GM18870 (cell line): ENCODE measurements at regions not wholly inside any gene's neighbourhood (a gene's known extent, or its start where the extent isn't known, plus 50 kb on each side); places are given as distances from the start of the nearest gene placed in this dataset.
"Not testable (repeated sequence)": the region's sequence is repeated elsewhere in the genome, so short reads cannot be mapped to it uniquely, and the experiment has no call there.

Experiments used
- ATAC-seq: cut with Tn5 transposase; IDR thresholded peaks from one replicate; pipeline ENCODE4 v1.9.1; 2021; ENCODE audit warnings: moderate library complexity; ENCODE audit not compliant: unreplicated experiment

DNA sequence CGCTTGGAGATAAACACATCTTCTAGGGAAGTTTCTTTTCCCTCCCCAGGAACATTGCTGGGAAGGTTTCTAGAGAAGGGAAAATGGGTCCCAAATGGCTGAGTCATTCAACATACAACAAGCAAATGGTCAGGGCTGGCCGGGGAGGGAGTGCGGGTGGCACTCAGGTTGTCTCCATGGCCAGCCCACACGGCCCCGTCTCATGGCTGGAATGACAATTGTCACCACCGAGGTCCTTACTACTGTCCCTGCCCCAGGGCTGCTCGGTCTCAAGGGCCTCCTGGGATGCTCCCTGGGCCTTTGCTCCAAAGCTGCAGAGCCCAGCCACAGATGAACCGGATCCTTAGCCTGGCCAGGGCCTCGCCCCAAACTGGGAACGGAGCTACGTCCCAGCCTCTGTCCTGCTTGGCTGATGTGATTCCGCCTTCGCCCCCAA, 121.9 kb downstream of the FGF18 start:
- no peak for ATAC-seq

DNA sequence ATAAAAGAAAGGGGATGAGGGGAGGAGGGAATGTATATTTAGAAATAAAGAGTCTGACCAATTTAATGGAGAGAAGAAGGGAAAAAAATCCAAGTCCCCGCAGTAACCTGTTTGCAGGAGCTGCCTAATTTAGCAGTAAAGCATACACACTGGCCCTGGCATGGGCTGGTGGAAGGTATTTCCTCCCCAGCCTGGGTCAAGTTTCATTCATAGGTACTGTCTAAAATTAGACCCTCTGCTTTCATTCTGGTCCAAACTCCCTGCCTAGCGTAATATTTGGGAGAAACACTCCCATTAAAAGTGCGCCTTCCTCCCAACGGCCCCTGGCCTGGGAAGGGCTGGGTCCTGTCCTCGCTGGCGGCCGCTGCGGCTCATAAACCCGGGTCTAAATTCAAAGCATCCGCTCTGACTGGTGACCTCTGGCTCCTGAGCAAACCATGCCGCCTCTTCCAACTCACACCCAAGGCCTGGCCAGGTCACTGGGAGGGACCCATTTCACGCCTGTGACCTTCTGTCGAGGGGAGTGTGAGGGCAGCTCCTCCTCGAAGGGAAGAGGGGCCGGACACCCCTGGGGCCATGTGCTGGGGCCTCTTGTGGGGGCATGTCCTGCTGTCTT, 123.2 kb downstream of the FGF18 start:
- ATAC-seq: no peak

DNA sequence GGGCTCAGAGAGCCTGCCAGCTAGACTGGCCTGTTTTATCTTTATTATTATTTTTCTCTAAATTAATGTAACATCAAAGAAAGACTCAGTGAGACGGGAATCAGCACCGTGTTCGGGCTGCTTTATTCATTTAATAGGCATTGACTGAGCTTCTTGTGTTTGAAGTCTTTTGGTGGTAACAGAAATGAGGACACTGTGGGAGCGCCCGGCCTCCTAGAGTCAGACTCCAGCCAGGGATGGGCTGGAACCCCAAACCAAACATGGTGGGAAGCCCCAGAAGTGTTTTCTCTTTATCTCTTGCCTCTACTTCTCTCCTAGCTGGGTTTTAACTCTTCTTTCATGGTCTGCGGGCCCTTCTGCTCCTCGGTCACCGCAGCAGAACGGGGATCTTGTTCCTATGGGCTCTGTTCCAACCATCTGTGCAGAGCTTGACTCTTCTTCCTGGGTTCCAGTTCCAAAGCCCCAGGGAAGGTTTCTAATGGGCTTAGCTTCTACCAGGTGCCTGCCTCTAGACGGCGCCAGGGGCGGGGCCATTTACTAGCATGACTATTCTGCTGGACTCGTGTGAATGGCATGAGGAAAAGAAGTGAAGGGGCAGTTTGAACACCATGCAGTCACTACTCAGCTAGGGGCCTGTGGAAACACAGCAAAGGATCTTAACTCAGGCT, 123.8 kb downstream of the FGF18 start:
- no peak for ATAC-seq

DNA sequence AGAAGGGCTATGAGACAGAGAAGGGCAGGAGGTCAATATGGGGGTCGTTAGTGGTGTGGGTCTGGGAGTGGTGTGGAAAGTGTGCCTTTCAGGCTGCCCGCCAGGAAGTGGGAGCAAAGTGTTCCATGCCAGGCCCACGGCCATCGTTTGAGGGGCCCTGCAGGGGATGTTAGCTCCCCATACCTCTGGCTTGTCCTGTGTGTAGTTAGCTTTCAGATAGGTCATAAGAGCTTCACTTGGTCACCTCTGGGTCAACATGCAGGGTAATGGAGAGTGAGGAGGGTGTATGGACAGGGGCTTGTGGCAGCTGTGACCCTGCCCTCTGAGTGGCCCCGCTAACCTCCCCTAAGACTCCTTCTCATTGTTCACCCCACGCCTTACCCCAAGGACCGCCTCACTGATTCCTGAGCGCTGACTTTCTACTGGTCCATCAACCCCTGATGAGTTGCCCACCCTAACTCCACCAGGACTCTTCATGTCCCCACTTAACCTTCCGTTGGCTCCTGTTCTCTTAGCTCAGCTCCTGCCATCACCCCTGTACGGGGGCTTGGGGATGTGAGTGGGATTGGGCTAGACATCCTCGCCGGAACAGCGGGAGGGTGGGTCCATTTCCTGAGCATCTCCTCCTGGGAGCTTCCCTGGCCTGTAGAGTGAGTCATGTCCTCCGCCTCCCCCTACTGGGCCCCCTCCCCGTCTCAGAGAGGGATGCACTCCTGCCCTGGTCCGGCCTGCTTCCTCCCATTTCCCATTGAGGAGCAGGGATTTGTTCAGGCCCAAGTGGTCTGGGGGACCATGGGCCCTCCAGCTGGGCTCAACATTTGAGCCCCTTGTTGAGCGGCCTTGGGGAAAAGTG, 125.7 kb downstream of the FGF18 start:
- ATAC-seq: no peak

DNA sequence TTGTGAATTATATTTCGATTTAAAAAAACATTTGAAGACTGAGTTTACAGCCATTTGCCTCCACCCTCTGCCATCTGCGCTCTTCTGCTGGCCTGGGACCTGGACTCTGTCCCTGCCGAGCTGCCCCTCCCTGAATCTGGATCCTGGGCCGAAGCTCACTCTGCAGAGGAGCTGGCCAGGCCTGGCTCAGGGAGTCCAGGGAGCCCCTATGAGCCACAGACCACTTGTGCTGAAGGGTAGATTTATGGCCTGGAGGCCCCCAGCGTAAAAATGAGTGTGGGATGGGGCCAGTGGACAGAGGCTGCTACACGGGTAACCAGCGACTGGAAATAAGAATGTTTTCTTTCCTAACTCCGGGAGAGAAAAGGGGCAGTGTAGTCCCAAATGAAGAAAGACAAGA, 129.8 kb downstream of the FGF18 start:
- no peak for ATAC-seq

DNA sequence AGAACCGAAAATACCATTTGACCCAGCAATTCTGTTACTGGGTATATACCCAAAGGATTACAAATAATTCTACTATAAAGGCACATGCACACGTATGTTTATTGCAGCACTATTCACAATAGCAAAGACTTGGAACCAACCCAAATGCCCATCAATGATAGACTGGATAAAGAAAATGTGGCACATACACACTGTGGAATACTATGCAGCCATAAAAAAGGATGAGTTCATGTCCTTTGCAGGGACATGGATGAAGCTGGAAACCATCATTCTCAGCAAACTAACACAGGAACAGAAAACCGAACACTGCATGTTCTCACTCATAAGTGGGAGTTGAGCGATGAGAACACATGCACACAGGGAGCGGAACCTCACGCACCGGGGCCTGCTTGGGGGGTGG, 134.4 kb downstream of the FGF18 start:
- ATAC-seq: not testable (repeated sequence)

DNA sequence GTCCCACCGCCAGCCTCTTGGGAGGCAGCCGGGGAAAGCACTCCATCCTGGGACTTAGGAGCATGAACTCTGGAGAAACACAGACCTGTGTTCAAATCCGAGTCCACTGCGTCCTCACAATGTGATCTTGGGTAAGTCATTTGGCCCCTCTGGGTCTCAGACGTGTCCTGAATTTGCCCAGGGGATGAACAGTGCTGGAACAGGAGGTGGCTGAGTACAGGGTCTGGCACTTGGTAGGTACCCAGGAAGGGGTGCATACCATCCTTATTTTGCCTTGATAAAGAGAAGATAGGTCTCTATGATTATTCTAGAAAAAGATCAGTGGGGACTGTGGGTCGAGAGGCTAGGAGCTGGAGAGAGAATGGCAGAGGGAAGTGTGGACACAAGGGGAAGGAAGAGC, 135.7 kb downstream of the FGF18 start:
- ATAC-seq: no peak

DNA sequence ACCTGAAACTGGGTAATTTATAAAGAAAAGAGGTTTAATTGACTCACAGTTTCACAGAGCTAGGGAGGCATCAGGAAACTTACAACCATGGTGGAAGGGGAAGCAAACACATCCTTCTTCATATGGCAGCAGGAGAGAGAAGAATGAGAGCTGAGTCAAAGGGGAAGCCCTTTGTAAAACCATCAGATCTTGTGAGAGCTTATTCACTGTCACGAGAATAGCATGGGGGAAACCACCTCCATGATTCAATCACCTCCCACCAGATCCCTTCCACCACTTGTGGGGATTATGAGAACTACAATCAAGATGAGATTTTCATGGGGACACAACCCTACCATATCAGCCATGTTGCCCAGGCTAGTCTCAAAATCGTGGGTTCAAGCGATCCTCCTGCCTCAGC, 143.4 kb downstream of the FGF18 start:
- no peak for ATAC-seq

DNA sequence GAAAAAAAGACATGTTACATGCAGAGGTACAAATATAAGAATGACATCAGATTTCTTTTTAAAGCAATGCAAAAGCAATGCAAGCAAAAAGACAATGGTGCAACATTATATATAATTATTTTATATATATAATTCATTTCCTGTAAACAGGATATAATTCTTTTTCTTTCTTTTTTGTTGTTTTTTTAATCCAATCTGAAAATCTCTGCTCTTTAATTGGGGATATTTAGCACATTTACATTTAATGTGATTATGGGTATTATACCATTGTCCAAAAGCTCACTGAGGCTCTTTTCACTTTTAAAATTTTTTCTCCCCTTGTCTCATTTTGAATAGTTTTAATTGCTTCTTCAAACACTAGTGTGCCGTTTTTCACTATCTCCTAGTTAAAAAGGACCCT, 148.9 kb downstream of the FGF18 start:
- ATAC-seq: no peak

DNA sequence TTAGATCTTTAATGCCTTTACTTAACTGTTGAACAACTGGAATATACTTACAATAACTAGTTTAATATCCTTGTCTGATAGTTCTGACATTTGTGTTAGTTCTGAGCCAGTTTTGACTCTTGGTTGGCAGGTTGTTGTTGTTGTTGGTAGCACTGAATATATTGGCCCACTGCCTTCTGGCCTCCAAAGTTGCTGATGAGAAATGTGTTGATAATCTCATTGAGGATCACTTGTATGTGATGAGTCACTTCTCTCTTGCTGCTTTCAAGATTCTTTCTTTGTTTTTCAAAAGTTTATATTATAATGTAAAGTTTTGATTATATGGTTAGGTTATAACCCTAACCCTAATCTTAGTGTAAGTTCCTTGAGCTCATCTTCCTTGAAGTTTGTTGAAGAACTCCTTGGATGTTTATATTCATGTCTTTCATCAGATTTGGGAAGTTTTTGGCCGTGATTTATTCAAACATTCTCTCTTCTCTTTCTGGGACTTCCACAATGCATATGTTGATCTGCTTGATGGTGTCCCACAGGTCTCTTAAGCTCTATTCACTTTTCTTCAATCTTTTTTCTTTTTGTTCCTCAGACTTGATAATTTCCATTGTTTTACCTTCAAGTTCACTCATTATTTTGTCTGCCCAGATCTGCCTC, 149.7 kb downstream of the FGF18 start:
- no peak for ATAC-seq

DNA sequence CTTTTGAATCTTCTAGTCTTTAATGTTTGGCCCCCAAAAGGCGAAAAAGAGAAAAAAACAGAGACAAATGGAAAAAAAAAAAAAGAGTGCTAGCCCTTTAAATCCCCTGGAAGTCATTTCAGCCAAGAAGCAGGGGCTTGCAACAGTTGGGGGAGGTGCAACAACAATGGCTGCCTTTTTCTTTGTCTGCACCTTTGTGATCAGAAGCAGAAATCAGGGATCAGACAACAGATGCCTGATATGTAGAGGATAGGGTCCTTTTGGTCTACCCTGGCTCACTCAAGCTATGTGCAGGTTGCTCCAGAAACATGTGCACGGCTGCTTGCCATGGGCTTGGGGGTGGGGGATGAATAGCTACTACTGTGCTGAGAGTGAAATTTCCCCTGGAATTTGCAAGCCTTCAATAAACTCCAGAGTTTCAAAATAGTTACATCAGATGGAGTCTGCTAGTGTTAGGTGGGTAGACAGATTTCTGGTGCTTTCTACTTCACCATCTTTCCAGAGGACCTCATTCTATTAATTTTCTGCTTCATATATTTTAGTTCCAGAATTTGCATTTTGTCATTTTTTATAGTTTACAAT, 150.9 kb downstream of the FGF18 start:
- no peak for ATAC-seq

DNA sequence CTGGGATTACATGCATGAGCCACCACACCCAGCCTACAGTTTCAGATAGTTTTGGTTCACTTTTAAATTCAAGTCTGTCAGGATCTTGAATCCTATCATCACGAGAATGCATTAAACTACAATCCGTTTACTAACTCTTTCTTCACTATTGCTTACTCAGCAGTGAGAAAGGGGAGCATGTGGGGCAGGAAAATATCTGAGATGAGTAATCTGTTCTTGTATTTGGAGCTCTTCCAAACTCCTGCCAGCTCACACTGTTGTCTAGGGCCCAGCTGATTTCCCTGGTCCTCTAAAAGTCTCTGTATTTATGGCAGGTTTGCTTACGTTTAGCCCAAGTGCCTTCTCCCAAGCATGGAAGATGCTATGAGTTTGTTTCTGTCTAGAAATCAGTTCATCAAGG, 152.2 kb downstream of the FGF18 start:
- ATAC-seq: no peak

DNA sequence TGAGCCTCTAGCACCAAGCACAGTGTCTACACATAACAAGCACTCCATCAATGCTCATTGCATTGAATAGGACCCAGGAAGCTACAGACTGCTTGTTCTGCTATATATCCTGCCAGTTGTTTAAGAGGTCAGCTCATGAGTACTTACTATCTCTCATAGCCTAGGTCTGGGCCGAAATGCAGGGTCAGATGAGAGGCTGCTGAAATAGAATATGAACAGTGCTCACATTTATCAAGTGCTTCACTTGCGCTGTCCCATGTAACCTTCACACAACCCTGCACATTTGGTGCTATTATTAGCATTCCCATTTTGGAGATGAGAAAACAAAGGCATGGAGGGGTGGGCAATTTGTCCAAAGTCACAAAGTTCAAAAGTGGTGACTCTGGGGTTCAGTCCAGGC, 153.6 kb downstream of the FGF18 start:
- no peak for ATAC-seq

DNA sequence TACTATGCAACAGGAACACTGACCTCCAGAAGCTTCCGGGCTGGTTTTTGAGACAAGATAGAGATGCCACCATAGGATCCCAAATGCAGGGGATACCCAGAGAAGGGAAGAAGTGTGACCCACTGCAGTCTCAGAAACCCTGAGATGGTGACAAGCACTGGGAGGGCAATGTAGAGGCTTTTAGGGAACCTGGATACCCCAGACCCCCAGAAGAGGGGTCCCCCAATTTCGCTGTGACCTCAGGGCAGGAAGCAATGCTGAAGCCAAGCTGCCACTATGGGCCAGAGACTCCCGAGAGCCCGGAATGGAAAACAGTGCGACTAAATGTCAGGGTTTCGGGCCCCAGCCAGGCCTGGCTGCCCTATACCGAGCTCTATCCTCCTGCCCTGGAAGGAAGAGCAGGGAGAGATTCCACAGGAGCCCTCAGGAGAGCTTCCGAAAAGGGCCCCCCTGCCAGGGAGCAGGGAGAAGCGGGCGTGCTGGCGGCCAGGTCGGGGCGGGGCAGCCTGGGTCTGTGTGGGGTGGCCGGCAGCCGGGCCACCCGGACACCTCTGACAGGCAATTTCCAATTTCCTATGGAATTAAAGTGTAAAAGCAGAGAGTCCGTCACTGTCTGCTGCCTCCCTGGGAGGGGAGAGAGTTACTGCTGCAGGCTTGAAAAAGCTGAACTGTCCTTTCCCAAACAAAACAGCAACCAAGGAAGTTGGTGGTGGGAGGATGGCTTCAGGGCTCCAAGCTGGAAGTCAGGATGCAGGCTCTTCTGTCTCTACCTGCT, 154.2 kb downstream of the FGF18 start:
- no peak for ATAC-seq

DNA sequence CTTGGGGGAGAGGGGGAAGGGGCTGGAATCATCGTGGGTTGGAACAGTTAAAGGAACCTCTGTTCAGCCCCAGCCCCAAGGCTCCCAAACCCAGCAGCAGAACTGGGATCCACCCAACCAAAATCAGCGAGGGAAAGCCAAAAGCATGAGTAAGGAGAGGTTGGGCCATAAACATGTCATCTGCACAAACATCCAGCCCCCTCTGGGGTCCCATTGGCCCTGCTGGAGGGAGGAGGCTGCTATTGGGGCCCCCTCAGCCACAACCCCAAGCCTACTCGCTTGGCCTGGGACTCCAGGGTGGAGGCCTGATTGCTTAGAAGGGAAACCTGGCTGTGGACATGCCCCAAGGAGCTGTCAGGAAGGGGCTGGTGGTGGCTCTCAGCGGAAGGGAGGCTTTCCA, 154.9 kb downstream of the FGF18 start:
- no peak for ATAC-seq

DNA sequence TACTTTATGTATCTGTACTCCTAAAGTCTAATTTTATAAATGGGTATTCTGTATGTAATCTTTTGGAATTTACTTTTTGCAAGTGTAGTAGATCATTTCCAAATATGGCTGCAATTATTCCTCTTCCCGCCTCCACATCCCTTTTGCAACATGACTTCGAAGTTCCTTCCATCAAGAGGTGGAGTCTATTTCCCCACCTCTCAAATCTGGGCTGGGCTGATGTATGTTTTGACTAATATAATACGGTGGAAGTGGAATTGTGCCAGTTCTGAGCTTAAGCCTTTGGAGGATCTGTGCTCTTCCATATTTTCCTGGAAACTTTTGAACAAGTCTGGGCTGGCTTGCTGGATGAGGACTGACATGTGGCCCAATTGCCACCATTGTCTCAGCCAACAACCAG, 155.9 kb downstream of the FGF18 start:
- ATAC-seq: no peak

DNA sequence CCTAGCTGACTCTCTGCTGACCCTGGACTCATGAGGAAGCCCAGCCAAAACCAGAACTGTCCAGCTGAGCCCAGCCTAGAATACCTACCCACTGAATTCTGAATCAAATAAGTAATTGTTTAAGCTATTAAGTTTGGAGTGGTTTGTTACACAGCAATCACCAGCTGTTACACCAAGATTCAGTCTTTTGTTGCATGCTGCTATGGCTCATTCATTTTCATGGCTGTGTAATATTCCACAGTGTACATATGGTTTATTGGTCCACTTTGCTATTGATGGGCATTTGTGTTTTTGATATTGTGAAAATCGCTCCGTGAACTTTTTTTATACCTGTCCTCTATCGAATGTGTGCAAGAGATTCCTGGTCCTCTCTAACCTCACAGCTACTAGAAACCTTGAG, 156.4 kb downstream of the FGF18 start:
- no peak for ATAC-seq

DNA sequence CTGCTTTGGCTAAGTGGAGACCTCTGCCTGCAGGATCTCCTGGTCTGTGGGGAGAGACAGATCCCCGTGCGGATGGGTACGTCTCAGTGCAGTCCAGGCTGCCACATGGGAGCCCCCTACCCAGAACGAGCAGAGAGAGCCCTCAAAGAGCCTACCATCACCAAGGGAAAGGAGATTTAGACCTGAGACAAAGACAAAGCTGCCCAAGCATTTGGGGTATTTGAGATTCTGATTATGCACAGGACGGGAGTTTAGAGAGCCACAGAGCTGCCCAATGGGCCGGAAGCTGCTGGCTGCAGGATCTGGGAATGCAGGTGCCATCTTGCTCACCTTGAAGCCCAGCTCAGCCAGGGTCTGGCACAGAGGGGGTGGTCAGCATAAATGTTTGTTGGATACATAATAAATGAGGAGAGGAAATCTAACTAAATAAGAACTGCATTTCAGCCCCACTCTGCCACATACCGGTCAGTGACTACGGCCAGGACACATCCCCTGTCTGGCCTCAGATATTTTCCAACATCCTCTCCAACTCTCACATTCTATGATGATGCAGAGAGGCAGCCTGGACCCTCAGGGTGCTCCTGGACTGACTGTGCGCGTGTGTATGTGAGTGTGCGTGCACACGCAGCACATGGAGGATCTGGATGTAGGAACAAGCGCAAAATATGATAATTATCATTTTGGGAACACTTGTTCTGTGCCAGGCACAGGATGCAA, 157.8 kb downstream of the FGF18 start:
- ATAC-seq: no peak

DNA sequence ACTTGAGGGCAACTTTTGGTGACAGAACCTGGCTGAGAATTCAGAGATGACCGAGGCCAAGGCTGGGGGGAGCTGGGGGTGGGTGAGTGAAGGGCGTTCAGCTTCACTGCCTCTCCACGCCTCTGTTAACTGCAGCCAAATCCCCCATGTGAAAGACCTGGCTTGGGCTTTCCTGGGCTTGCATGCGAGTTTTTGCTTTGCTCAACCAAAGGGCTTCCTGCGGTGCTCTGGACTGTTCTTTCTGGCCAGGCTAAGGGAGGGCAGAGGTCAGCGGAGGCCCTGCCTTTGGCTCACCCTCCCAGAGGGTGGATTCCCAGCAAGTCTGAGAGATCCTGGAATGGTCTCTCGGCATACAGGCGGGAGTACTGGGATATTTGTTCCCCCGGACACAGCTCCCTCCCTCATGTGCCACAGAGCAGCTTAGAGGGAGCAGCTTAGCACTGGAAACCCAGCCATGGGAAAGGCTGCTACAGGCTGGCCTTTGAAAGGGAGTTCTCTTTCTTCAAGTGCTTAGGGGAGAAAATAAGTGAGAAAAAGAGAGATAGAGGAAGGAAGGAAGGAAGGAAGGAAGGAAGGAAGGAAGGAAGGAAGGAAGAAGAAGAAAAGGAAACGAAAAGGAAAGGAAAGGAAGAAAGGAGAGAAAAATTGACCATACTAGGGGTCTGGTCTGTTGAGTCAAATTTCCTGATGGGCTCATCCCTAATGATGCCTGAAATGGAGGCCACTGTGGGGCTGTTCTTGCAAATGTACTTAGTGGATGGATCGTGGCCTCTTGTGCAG, 158.8 kb downstream of the FGF18 start:
- ATAC-seq: no peak
